BJ (cell line): ENCODE measurements at regions not wholly inside any gene's neighbourhood (a gene's known extent, or its start where the extent isn't known, plus 50 kb on each side); places are given as distances from the start of the nearest gene placed in this dataset.

Experiments used
- CTCF ChIA-PET: fragments of 350-600 bp; formaldehyde crosslinking; extraction: SDS; loops from one replicate; lab custom pipeline; 2021; ENCODE audit warnings: antibody characterized with exemption, inconsistent platforms; lab: Yijun Ruan, JAX
- POLR2A ChIA-PET: fragments of 300-600 bp; sonication (Branson Sonifier 250); formaldehyde crosslinking; extraction: SDS; loops from one replicate; lab custom pipeline; 2021; ENCODE audit warnings: antibody characterized with exemption; lab: Charles Lee
- DNase-seq: peaks from one replicate; pipeline ENCODE4 v3.0.0-alpha.2; 2011; ENCODE audit warnings: low read depth
- H3K27me3 ChIP-seq: 2 replicates; pipeline ENCODE4 v1.6.0; 2011; ENCODE audit warnings: low read length; ENCODE audit not compliant: control insufficient read depth, insufficient read depth
- H3K36me3 ChIP-seq: 2 replicates; pipeline ENCODE4 v1.5.1; 2011; ENCODE audit warnings: low read length; ENCODE audit not compliant: control insufficient read depth, insufficient read depth
- H3K4me3 ChIP-seq: 2 replicates; pipeline ENCODE4 v1.5.1; 2011; ENCODE audit warnings: low read depth, mild to moderate bottlenecking, control low read depth, low read length
- TF ChIP-seq, protein P1 (sequence below): IDR thresholded peaks from 2 replicates; pipeline ENCODE4 v1.5.1; 2011; ENCODE audit warnings: low read depth, mild to moderate bottlenecking, control low read depth, inconsistent platforms, low read length, moderate library complexity; ENCODE audit not compliant: insufficient read depth

DNA sequence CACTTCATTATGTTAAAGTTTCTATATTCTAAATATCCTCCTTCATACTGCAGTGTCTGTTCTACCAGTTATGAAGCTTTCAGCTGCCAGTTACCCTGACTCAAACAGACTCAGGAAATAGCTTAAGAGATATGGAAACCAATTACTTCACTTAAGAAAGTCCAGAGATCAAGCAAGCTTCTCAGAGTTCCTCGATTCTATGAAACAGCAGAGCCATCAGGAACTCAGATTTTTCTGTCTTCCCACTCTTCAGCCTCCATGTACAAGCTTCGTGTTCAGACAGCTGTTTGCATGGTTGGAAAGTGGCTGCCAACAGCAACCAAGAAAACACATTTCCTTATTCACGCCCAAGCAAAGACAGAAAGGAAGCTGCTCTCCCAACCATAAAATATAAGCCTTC, 216.1 kb downstream of the ACTL7B start:
- Histone ChIP-seq H3K27me3 (no peaks in the 10 kb centered on the region), H3K4me3 (no peak overlapping the region), H3K36me3 (no peaks in the 10 kb centered on the region)
- ChIA-PET POLR2A (no interaction called here), CTCF (interaction anchor here (0.6 to 1.2 kb wide), 4 partner anchors 33 to 1423 kb away, joined by 3 read pairs; no protein-coding TSS in a partner anchor)
- DNase-seq: no peak
- TF ChIP-seq, protein P1, sequence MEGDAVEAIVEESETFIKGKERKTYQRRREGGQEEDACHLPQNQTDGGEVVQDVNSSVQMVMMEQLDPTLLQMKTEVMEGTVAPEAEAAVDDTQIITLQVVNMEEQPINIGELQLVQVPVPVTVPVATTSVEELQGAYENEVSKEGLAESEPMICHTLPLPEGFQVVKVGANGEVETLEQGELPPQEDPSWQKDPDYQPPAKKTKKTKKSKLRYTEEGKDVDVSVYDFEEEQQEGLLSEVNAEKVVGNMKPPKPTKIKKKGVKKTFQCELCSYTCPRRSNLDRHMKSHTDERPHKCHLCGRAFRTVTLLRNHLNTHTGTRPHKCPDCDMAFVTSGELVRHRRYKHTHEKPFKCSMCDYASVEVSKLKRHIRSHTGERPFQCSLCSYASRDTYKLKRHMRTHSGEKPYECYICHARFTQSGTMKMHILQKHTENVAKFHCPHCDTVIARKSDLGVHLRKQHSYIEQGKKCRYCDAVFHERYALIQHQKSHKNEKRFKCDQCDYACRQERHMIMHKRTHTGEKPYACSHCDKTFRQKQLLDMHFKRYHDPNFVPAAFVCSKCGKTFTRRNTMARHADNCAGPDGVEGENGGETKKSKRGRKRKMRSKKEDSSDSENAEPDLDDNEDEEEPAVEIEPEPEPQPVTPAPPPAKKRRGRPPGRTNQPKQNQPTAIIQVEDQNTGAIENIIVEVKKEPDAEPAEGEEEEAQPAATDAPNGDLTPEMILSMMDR: no peak

- DNase-seq: no peak
- Histone ChIP-seq H3K36me3 (no peaks in the 10 kb centered on the region), H3K27me3 (no peaks in the 10 kb centered on the region), H3K4me3 (no peak overlapping the region)
- CTCF ChIA-PET: interaction anchor here (0.6 to 1.2 kb wide), 2 partner anchors 33 to 123 kb away, joined by 3 read pairs; no protein-coding TSS in a partner anchor
- TF ChIP-seq, protein P1: no peak
- POLR2A ChIA-PET: no interaction called here
Observed at GRCh38 chr9:108639091-108639490, 216.7 kb downstream of the ACTL7B start.

GRCh38 chr9:108637340-108637739, 218.4 kb downstream of the ACTL7B start:
- H3K27me3 ChIP-seq: no peaks in the 10 kb centered on the region
- TF ChIP-seq, protein P1: no peak
- POLR2A ChIA-PET: no interaction called here
- DNase-seq: no peak
- CTCF ChIA-PET: no interaction called here
- H3K36me3 ChIP-seq: no peaks in the 10 kb centered on the region
- no peak overlapping the region for H3K4me3 ChIP-seq

DNA sequence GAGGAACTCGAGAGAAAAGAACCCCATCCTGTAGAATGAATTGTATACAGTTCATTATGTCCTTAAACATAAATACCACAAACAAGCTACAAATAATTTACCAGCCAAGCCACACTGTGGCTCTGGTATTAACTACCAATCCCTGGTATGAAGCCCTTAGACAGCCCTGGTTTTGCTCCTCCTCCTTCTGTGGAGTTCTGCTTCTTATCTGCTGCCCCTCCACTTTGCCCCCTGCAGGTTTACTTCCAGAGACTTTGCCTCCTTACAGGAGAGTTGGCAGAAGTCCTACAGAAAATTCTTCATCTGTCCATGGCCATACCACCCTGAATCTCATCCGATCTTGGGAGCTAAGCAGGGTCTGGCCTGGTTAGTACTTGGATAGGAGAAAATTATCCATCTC, 219.8 kb downstream of the ACTL7B start:
- Histone ChIP-seq H3K4me3 (no peak overlapping the region), H3K36me3 (no peaks in the 10 kb centered on the region), H3K27me3 (no peaks in the 10 kb centered on the region)
- ChIA-PET CTCF (interaction anchor here (1.8 kb wide), 1 partner anchor 70 kb away, joined by 6 read pairs; no protein-coding TSS in a partner anchor), POLR2A (no interaction called here)
- DNase-seq: no peak
- TF ChIP-seq, protein P1: no peak

GRCh38 chr9:108634672-108635462, 220.9 kb downstream of the ACTL7B start:
- TF ChIP-seq, protein P1: no peak
- CTCF ChIA-PET: interaction anchor here (1.0 to 1.8 kb wide), 2 partner anchors 14 to 69 kb away, joined by 3 to 6 read pairs; no protein-coding TSS in a partner anchor
- Histone ChIP-seq H3K27me3 (no peaks in the 10 kb centered on the region), H3K36me3 (no peaks in the 10 kb centered on the region), H3K4me3 (no peak overlapping the region)
- POLR2A ChIA-PET: no interaction called here
- DNase-seq: no peak
